ENCODE measurements at regions not wholly inside any gene's neighbourhood (a gene's known extent, or its start where the extent isn't known, plus 50 kb on each side); places are given as distances from the start of the nearest gene placed in this dataset.

GRCh38 chr21:24160528-24160927 lies 1446.8 kb downstream of the MRPL39 start:
- intact Hi-C loops (cut with micrococcal nuclease) = no loop called here

GRCh38 chr21:24153137-24153536 lies 1454.1 kb downstream of the MRPL39 start:
- no peaks in the 10 kb centered on the region for H3K27me3 Mint-ChIP-seq (ENCODE audit: low read depth)
- DNase-seq (ENCODE audit: low spot score) = no peak
- H3K27ac Mint-ChIP-seq = no peak overlapping the region
- no peaks in the 10 kb centered on the region for H3K9me3 Mint-ChIP-seq
- H3K36me3 Mint-ChIP-seq (ENCODE audit: low read depth) = no peaks in the 10 kb centered on the region
- intact Hi-C loops (cut with micrococcal nuclease) = no loop called here
- H3K4me1 Mint-ChIP-seq (ENCODE audit: low read depth) = no peaks in the 10 kb centered on the region
- no peak overlapping the region for H3K4me3 Mint-ChIP-seq (ENCODE audit: low read depth)

More at GRCh38 chr21:24160528-24160927, 1446.8 kb downstream of the MRPL39 start:
- no peak for DNase-seq (ENCODE audit: low spot score)
- Mint-ChIP-seq H3K4me3 (ENCODE audit: low read depth) (no peak overlapping the region), H3K27me3 (ENCODE audit: low read depth) (no peaks in the 10 kb centered on the region), H3K27ac (no peak overlapping the region), H3K36me3 (ENCODE audit: low read depth) (no peaks in the 10 kb centered on the region), H3K9me3 (no peaks in the 10 kb centered on the region), H3K4me1 (ENCODE audit: low read depth) (no peaks in the 10 kb centered on the region)

- intact Hi-C loops (cut with micrococcal nuclease) = no loop called here
- Mint-ChIP-seq H3K36me3 (ENCODE audit: low read depth) (no peaks in the 10 kb centered on the region), H3K4me3 (ENCODE audit: low read depth) (no peak overlapping the region), H3K27me3 (ENCODE audit: low read depth) (no peaks in the 10 kb centered on the region), H3K4me1 (ENCODE audit: low read depth) (no peaks in the 10 kb centered on the region), H3K27ac (no peak overlapping the region), H3K9me3 (no peaks in the 10 kb centered on the region)
- no peak for DNase-seq (ENCODE audit: low spot score)
Observed at GRCh38 chr21:24150753-24151152, 1456.5 kb downstream of the MRPL39 start.

- DNase-seq (ENCODE audit: low spot score) = no peak
- H3K9me3 Mint-ChIP-seq = no peaks in the 10 kb centered on the region
- no peaks in the 10 kb centered on the region for H3K4me1 Mint-ChIP-seq (ENCODE audit: low read depth)
- intact Hi-C loops (cut with micrococcal nuclease) = no loop called here
- no peak overlapping the region for H3K4me3 Mint-ChIP-seq (ENCODE audit: low read depth)
- H3K27me3 Mint-ChIP-seq (ENCODE audit: low read depth) = no peaks in the 10 kb centered on the region
- no peaks in the 10 kb centered on the region for H3K36me3 Mint-ChIP-seq (ENCODE audit: low read depth)
- H3K27ac Mint-ChIP-seq = no peak overlapping the region
Observed at GRCh38 chr21:24148461-24148860, 1458.8 kb downstream of the MRPL39 start.

- Mint-ChIP-seq H3K36me3 (ENCODE audit: low read depth) (no peaks in the 10 kb centered on the region), H3K27me3 (ENCODE audit: low read depth) (no peaks in the 10 kb centered on the region), H3K4me1 (ENCODE audit: low read depth) (no peaks in the 10 kb centered on the region), H3K27ac (no peak overlapping the region), H3K4me3 (ENCODE audit: low read depth) (no peak overlapping the region), H3K9me3 (no peaks in the 10 kb centered on the region)
- intact Hi-C loops (cut with micrococcal nuclease) = no loop called here
- DNase-seq (ENCODE audit: low spot score) = no peak
Observed at GRCh38 chr21:24147674-24148073, 1459.6 kb downstream of the MRPL39 start.

- H3K27me3 Mint-ChIP-seq (ENCODE audit: low read depth) = no peaks in the 10 kb centered on the region
- no peak overlapping the region for H3K4me3 Mint-ChIP-seq (ENCODE audit: low read depth)
- H3K27ac Mint-ChIP-seq = no peak overlapping the region
- no peaks in the 10 kb centered on the region for H3K36me3 Mint-ChIP-seq (ENCODE audit: low read depth)
- intact Hi-C loops (cut with micrococcal nuclease) = no loop called here
- H3K9me3 Mint-ChIP-seq = no peaks in the 10 kb centered on the region
- DNase-seq (ENCODE audit: low spot score) = no peak
- no peaks in the 10 kb centered on the region for H3K4me1 Mint-ChIP-seq (ENCODE audit: low read depth)
Observed at GRCh38 chr21:24131056-24131455, 1476.2 kb downstream of the MRPL39 start.

GRCh38 chr21:24127651-24128050 lies 1479.6 kb downstream of the MRPL39 start:
- Mint-ChIP-seq H3K27me3 (ENCODE audit: low read depth) (no peaks in the 10 kb centered on the region), H3K36me3 (ENCODE audit: low read depth) (no peaks in the 10 kb centered on the region), H3K4me3 (ENCODE audit: low read depth) (no peak overlapping the region), H3K27ac (no peak overlapping the region), H3K9me3 (no peaks in the 10 kb centered on the region), H3K4me1 (ENCODE audit: low read depth) (no peaks in the 10 kb centered on the region)
- intact Hi-C loops (cut with micrococcal nuclease) = no loop called here
- no peak for DNase-seq (ENCODE audit: low spot score)

GRCh38 chr21:24123785-24124184 lies 1483.5 kb downstream of the MRPL39 start:
- no peaks in the 10 kb centered on the region for H3K36me3 Mint-ChIP-seq (ENCODE audit: low read depth)
- H3K27ac Mint-ChIP-seq = no peak overlapping the region

GRCh38 chr21:24118738-24119459 lies 1488.4 kb downstream of the MRPL39 start:
- H3K27ac Mint-ChIP-seq = no peak overlapping the region
- H3K4me1 Mint-ChIP-seq (ENCODE audit: low read depth) = no peaks in the 10 kb centered on the region
- intact Hi-C loops (cut with micrococcal nuclease) = no loop called here
- H3K4me3 Mint-ChIP-seq (ENCODE audit: low read depth) = no peak overlapping the region
- no peak for DNase-seq (ENCODE audit: low spot score)
- no peaks in the 10 kb centered on the region for H3K36me3 Mint-ChIP-seq (ENCODE audit: low read depth)
- no peaks in the 10 kb centered on the region for H3K9me3 Mint-ChIP-seq
- no peaks in the 10 kb centered on the region for H3K27me3 Mint-ChIP-seq (ENCODE audit: low read depth)

More at GRCh38 chr21:24123785-24124184, 1483.5 kb downstream of the MRPL39 start:
- intact Hi-C loops (cut with micrococcal nuclease) = no loop called here
- Mint-ChIP-seq H3K4me3 (ENCODE audit: low read depth) (no peak overlapping the region), H3K4me1 (ENCODE audit: low read depth) (no peaks in the 10 kb centered on the region), H3K9me3 (no peaks in the 10 kb centered on the region), H3K27me3 (ENCODE audit: low read depth) (no peaks in the 10 kb centered on the region)
- DNase-seq (ENCODE audit: low spot score) = no peak

- Mint-ChIP-seq H3K9me3 (no peaks in the 10 kb centered on the region), H3K27ac (no peak overlapping the region), H3K4me3 (ENCODE audit: low read depth) (no peak overlapping the region), H3K4me1 (ENCODE audit: low read depth) (no peaks in the 10 kb centered on the region), H3K36me3 (ENCODE audit: low read depth) (no peaks in the 10 kb centered on the region), H3K27me3 (ENCODE audit: low read depth) (no peaks in the 10 kb centered on the region)
- DNase-seq (ENCODE audit: low spot score) = no peak
- intact Hi-C loops (cut with micrococcal nuclease) = no loop called here
Observed at GRCh38 chr21:24115141-24115540, 1492.1 kb downstream of the MRPL39 start.

GRCh38 chr21:24112020-24112419 lies 1495.3 kb downstream of the MRPL39 start:
- no peaks in the 10 kb centered on the region for H3K4me1 Mint-ChIP-seq (ENCODE audit: low read depth)
- H3K27ac Mint-ChIP-seq = no peak overlapping the region
- no peak for DNase-seq (ENCODE audit: low spot score)
- H3K27me3 Mint-ChIP-seq (ENCODE audit: low read depth) = no peaks in the 10 kb centered on the region
- H3K36me3 Mint-ChIP-seq (ENCODE audit: low read depth) = no peaks in the 10 kb centered on the region
- no peak overlapping the region for H3K4me3 Mint-ChIP-seq (ENCODE audit: low read depth)
- intact Hi-C loops (cut with micrococcal nuclease) = no loop called here
- H3K9me3 Mint-ChIP-seq = no peaks in the 10 kb centered on the region

- DNase-seq (ENCODE audit: low spot score) = no peak
- Mint-ChIP-seq H3K4me1 (ENCODE audit: low read depth) (no peaks in the 10 kb centered on the region), H3K9me3 (no peaks in the 10 kb centered on the region), H3K36me3 (ENCODE audit: low read depth) (no peaks in the 10 kb centered on the region), H3K27ac (no peak overlapping the region), H3K27me3 (ENCODE audit: low read depth) (no peaks in the 10 kb centered on the region), H3K4me3 (ENCODE audit: low read depth) (no peak overlapping the region)
- intact Hi-C loops (cut with micrococcal nuclease) = no loop called here
Observed at GRCh38 chr21:24110846-24111245, 1496.4 kb downstream of the MRPL39 start.

- no peak overlapping the region for H3K27ac Mint-ChIP-seq
- no peaks in the 10 kb centered on the region for H3K9me3 Mint-ChIP-seq
- H3K27me3 Mint-ChIP-seq (ENCODE audit: low read depth) = no peaks in the 10 kb centered on the region
- H3K4me3 Mint-ChIP-seq (ENCODE audit: low read depth) = no peak overlapping the region
- H3K4me1 Mint-ChIP-seq (ENCODE audit: low read depth) = no peaks in the 10 kb centered on the region
- intact Hi-C loops (cut with micrococcal nuclease) = no loop called here
- DNase-seq (ENCODE audit: low spot score) = no peak
- H3K36me3 Mint-ChIP-seq (ENCODE audit: low read depth) = no peaks in the 10 kb centered on the region
Observed at GRCh38 chr21:24097181-24097580, 1510.1 kb downstream of the MRPL39 start.

- DNase-seq (ENCODE audit: low spot score) = no peak
- H3K27me3 Mint-ChIP-seq (ENCODE audit: low read depth) = no peaks in the 10 kb centered on the region
- no peaks in the 10 kb centered on the region for H3K9me3 Mint-ChIP-seq
- H3K36me3 Mint-ChIP-seq (ENCODE audit: low read depth) = no peaks in the 10 kb centered on the region
- intact Hi-C loops (cut with micrococcal nuclease) = no loop called here
- H3K4me1 Mint-ChIP-seq (ENCODE audit: low read depth) = no peaks in the 10 kb centered on the region
- H3K27ac Mint-ChIP-seq = no peak overlapping the region
- no peak overlapping the region for H3K4me3 Mint-ChIP-seq (ENCODE audit: low read depth)
Observed at GRCh38 chr21:24096651-24097050, 1510.6 kb downstream of the MRPL39 start.
